MG63 (cell line): ENCODE measurements at regions not wholly inside any gene's neighbourhood (a gene's known extent, or its start where the extent isn't known, plus 50 kb on each side); places are given as distances from the start of the nearest gene placed in this dataset.

Experiments used
- DNase-seq: peaks from one replicate; pipeline ENCODE4 v3.0.0-alpha.2; 2020
- H3K27me3 ChIP-seq: fragments of 250-450 bp; sonication (Bioruptor Pico); 2 replicates; pipeline ENCODE4 v1.5.1; 2020; ENCODE audit warnings: mild to moderate bottlenecking, moderate library complexity
- H3K36me3 ChIP-seq: fragments of 250-450 bp; sonication (Bioruptor Pico); 2 replicates; pipeline ENCODE4 v1.5.1; 2020; ENCODE audit warnings: mild to moderate bottlenecking, moderate library complexity
- H3K4me3 ChIP-seq: fragments of 250-450 bp; sonication (Bioruptor Pico); 2 replicates; pipeline ENCODE4 v1.5.1; 2020; ENCODE audit warnings: mild to moderate bottlenecking, moderate library complexity
- H3K9me3 ChIP-seq: fragments of 250-450 bp; sonication (Bioruptor Pico); 2 replicates; pipeline ENCODE4 v1.5.1; 2020; ENCODE audit warnings: mild to moderate bottlenecking, moderate library complexity

- H3K4me3 ChIP-seq, result no peak overlapping the region
These were observed 318.4 kb upstream of the MOCS1 start for GRCh38 chr6:40252531-40253258.

GRCh38 chr6:40251637-40252300, 317.5 kb upstream of the MOCS1 start:
- no peak for DNase-seq
- Histone ChIP-seq H3K27me3 (no peaks in the 10 kb centered on the region), H3K36me3 (no peaks in the 10 kb centered on the region), H3K4me3 (no peak overlapping the region), H3K9me3 (no peaks in the 10 kb centered on the region)

More at GRCh38 chr6:40252531-40253258, 318.4 kb upstream of the MOCS1 start:
- H3K9me3 ChIP-seq, result no peaks in the 10 kb centered on the region
- no peaks in the 10 kb centered on the region for H3K27me3 ChIP-seq
- DNase-seq, result no peak
- no peaks in the 10 kb centered on the region for H3K36me3 ChIP-seq

- DNase-seq, result no peak
- Histone ChIP-seq H3K9me3 (no peaks in the 10 kb centered on the region), H3K36me3 (no peaks in the 10 kb centered on the region), H3K4me3 (no peak overlapping the region), H3K27me3 (no peaks in the 10 kb centered on the region)
These were observed 315.7 kb upstream of the MOCS1 start for GRCh38 chr6:40249935-40250334.

GRCh38 chr6:40247516-40248115, 313.4 kb upstream of the MOCS1 start:
- no peak for DNase-seq
- Histone ChIP-seq H3K27me3 (no peaks in the 10 kb centered on the region), H3K4me3 (no peak overlapping the region), H3K36me3 (no peaks in the 10 kb centered on the region), H3K9me3 (no peaks in the 10 kb centered on the region)

- Histone ChIP-seq H3K9me3 (no peaks in the 10 kb centered on the region), H3K36me3 (no peaks in the 10 kb centered on the region), H3K4me3 (no peak overlapping the region), H3K27me3 (no peaks in the 10 kb centered on the region)
- DNase-seq, result peak; percentile 5
These were observed 310.4 kb upstream of the MOCS1 start for GRCh38 chr6:40244699-40245098.

- DNase-seq, result no peak
- no peak overlapping the region for H3K4me3 ChIP-seq
- H3K9me3 ChIP-seq, result no peaks in the 10 kb centered on the region
- H3K36me3 ChIP-seq, result no peaks in the 10 kb centered on the region
- H3K27me3 ChIP-seq, result no peaks in the 10 kb centered on the region
These were observed 298.4 kb upstream of the MOCS1 start for GRCh38 chr6:40232698-40233097.

- H3K9me3 ChIP-seq, result no peaks in the 10 kb centered on the region
- H3K36me3 ChIP-seq, result no peaks in the 10 kb centered on the region
- H3K4me3 ChIP-seq, result no peak overlapping the region
- no peak for DNase-seq
- H3K27me3 ChIP-seq, result no peaks in the 10 kb centered on the region
These were observed 293.5 kb upstream of the MOCS1 start for GRCh38 chr6:40227735-40228134.

GRCh38 chr6:40222354-40222753, 288.1 kb upstream of the MOCS1 start:
- no peaks in the 10 kb centered on the region for H3K27me3 ChIP-seq
- no peak for DNase-seq
- no peaks in the 10 kb centered on the region for H3K36me3 ChIP-seq
- no peak overlapping the region for H3K4me3 ChIP-seq
- no peaks in the 10 kb centered on the region for H3K9me3 ChIP-seq

GRCh38 chr6:40219799-40220198, 285.5 kb upstream of the MOCS1 start:
- no peaks in the 10 kb centered on the region for H3K9me3 ChIP-seq
- DNase-seq, result no peak
- H3K36me3 ChIP-seq, result no peaks in the 10 kb centered on the region
- H3K4me3 ChIP-seq, result no peak overlapping the region
- H3K27me3 ChIP-seq, result no peaks in the 10 kb centered on the region

GRCh38 chr6:40210628-40211056, 276.4 kb upstream of the MOCS1 start:
- Histone ChIP-seq H3K4me3 (no peak overlapping the region), H3K36me3 (no peaks in the 10 kb centered on the region), H3K9me3 (no peaks in the 10 kb centered on the region), H3K27me3 (no peaks in the 10 kb centered on the region)
- DNase-seq, result no peak

- Histone ChIP-seq H3K27me3 (no peaks in the 10 kb centered on the region), H3K4me3 (no peak overlapping the region), H3K9me3 (no peaks in the 10 kb centered on the region), H3K36me3 (no peaks in the 10 kb centered on the region)
- no peak for DNase-seq
These were observed 271.5 kb upstream of the MOCS1 start for GRCh38 chr6:40205801-40206200.

GRCh38 chr6:40205004-40205403, 270.7 kb upstream of the MOCS1 start:
- DNase-seq, result no peak
- Histone ChIP-seq H3K9me3 (no peaks in the 10 kb centered on the region), H3K36me3 (no peaks in the 10 kb centered on the region), H3K27me3 (no peaks in the 10 kb centered on the region), H3K4me3 (no peak overlapping the region)

- Histone ChIP-seq H3K36me3 (no peaks in the 10 kb centered on the region), H3K27me3 (no peaks in the 10 kb centered on the region), H3K4me3 (no peak overlapping the region), H3K9me3 (no peaks in the 10 kb centered on the region)
- DNase-seq, result no peak
These were observed 263.1 kb upstream of the MOCS1 start for GRCh38 chr6:40197371-40197770.

- no peak for DNase-seq
- H3K36me3 ChIP-seq, result no peaks in the 10 kb centered on the region
- no peaks in the 10 kb centered on the region for H3K9me3 ChIP-seq
- H3K27me3 ChIP-seq, result no peaks in the 10 kb centered on the region
- no peak overlapping the region for H3K4me3 ChIP-seq
These were observed 261.9 kb upstream of the MOCS1 start for GRCh38 chr6:40196135-40196518.

GRCh38 chr6:40195428-40196134, 261.3 kb upstream of the MOCS1 start:
- H3K27me3 ChIP-seq, result no peaks in the 10 kb centered on the region
- no peaks in the 10 kb centered on the region for H3K36me3 ChIP-seq
- no peak overlapping the region for H3K4me3 ChIP-seq
- no peak for DNase-seq
- H3K9me3 ChIP-seq, result no peaks in the 10 kb centered on the region

GRCh38 chr6:40194447-40195170, 260.3 kb upstream of the MOCS1 start:
- H3K27me3 ChIP-seq, result no peaks in the 10 kb centered on the region
- no peaks in the 10 kb centered on the region for H3K36me3 ChIP-seq
- no peak for DNase-seq
- no peaks in the 10 kb centered on the region for H3K9me3 ChIP-seq
- H3K4me3 ChIP-seq, result no peak overlapping the region

- no peak for DNase-seq
- H3K9me3 ChIP-seq, result no peaks in the 10 kb centered on the region
These were observed 258.3 kb upstream of the MOCS1 start for GRCh38 chr6:40192516-40192915.

More at GRCh38 chr6:40192516-40192915, 258.3 kb upstream of the MOCS1 start:
- Histone ChIP-seq H3K27me3 (no peaks in the 10 kb centered on the region), H3K4me3 (no peak overlapping the region), H3K36me3 (no peaks in the 10 kb centered on the region)
